NCI-H69 (cell line): ENCODE measurements at regions not wholly inside any gene's neighbourhood (a gene's known extent, or its start where the extent isn't known, plus 50 kb on each side); places are given as distances from the start of the nearest gene placed in this dataset.

Experiments used
- DNase-seq: peaks from one replicate; lab custom pipeline; 2025; lab: John Stamatoyannopoulos, UW

GRCh38 chr3:189557824-189558223 lies 73.4 kb upstream of the TP63 start:
- no peak for DNase-seq

GRCh38 chr3:189561256-189561655 lies 69.9 kb upstream of the TP63 start:
- DNase-seq, result no peak

- peak; percentile 7 for DNase-seq
Measured at GRCh38 chr3:189563853-189564563, 67.2 kb upstream of the TP63 start.

DNA sequence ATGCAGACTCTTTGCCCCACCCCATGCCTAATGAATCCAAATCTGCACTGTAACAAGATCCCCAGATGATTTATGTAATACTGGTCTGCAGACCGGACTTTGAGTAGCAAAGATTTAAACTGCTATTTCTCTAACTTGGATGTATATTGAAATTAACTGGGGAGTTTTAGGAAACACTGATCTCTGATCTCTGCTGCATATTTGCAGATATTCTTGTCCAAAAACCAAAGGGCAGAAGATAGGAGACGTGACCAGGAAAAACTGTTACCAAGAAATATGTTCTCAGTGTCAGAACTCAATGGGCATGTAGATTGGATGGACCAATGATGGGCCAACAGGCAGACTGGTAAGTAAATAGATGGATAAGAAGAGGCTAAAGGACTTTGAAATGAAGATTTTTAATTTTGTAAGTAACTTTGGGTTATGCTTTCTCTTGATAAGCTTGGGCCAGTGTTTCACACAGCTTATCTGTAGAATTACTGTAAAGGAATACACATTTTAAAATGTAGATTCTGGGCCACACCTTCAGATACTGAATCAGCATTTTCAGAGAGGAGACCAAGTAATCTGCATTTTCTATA lies 64.5 kb upstream of the TP63 start:
- no peak for DNase-seq

- no peak for DNase-seq
Measured at GRCh38 chr3:189567322-189567721, 63.9 kb upstream of the TP63 start.

- no peak for DNase-seq
Measured at GRCh38 chr3:189567766-189568420, 63.3 kb upstream of the TP63 start.

DNA sequence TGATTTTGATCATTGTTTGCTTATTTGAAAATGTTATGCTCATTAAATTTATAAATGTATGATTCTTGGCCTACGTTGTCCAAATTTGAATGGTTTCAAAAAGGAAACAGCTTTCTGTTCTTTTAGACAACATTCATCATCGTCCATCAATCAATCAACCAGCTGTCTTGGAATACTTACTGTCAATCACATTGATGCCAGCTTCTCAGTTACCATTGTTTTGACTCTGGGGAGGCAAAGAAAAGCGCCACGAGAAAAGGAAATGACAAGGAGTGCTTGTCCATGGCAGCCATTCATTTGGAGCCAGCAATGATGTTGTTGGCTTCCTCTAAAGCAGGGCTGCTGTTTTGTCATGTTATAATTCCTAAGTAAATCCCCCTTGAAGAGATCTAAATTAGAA lies 62.2 kb upstream of the TP63 start:
- DNase-seq, result no peak

DNA sequence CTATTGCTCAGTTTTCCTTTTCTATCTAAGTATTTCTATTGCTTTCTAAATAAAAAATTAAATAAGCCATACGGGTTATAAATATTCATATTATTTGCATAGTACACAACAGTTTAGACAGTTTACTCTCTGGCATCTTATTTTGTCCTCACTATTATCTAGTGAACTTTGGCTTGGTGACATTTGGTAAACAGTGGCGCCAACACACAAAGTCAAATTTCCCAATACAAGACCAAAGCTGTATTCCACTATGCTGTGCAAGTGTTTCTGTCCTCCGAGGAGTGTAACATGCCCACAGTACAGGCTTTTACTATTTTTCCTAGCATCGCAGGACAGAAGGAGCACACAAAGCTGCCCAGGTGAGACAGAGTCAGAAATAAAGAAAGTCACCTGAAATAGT lies 61.7 kb upstream of the TP63 start:
- no peak for DNase-seq

DNA sequence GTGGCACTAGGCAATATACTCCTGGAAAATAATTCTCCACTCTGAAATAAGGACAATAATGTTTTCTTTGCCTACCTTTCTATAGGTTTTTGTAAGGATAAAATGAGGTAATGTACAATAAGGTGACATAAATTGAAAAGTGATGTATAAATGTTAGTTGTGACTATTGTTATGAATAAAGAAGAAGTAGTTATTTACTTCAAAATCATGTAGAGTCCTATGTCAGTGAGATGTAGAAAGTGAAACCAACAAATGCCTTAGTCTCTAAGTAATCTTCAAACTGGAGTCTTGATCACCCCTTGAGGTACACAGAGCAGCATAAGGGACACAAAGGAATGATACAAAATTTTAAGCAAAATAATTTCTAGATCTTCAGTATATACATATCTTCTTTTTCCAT lies 60.3 kb upstream of the TP63 start:
- DNase-seq, result no peak

DNA sequence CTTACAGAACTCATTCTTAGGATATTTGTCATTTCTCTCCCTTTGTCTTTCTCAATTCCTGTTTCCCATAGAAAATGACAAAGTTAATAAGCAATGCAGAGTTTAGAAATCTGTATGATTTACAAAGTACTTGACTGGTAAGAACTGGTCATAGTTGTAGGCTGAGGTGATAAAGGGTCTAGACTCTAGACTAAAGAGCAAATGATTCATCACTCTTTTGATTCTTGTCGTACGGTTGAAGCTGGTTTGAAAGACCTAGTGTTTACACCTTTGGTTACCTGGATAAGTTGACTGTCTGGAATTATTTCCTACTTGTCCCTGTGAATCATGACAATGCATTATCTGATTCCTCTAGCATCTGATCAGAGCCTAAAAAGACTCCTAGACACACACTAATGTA lies 58.9 kb upstream of the TP63 start:
- DNase-seq, result peak; percentile 30

DNA sequence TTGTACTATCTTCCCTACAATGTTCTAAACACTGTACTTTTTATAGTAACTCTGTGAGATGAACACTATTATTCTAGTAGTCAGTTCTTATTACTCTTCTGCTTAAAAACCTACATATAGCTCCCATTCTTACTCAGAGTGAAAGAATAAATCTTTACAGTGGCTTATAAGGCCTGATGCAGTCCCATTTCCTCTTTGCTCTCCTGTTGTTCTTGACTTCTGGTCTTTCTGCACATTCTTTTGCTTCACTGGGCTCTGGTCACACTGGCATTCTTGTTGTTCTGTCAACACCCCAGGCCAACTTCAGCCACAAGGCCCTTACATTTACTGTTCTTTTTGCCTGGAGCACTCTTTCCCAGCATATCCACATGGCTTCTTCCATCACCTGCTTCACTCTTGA lies 58.2 kb upstream of the TP63 start:
- no peak for DNase-seq

DNA sequence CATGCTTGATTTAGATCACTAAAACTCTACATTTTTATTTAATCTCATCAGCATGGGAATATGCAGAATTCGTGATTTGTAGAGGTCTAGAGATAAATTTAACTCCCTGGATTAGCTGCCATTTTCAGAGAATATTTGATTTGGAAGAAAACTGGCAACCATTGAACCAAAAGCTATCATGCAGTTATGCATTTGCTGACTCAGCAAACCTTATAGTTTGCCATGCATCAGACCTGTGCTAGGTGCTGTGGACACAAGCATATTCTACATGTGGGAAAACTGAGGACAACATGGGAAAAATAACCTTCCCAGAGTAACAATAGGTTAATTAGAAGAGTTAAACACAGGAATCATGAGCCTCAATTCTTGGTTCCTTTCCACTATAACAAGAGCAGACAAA lies 54.7 kb upstream of the TP63 start:
- no peak for DNase-seq

- no peak for DNase-seq
Measured at GRCh38 chr3:189577050-189577951, 53.9 kb upstream of the TP63 start.

DNA sequence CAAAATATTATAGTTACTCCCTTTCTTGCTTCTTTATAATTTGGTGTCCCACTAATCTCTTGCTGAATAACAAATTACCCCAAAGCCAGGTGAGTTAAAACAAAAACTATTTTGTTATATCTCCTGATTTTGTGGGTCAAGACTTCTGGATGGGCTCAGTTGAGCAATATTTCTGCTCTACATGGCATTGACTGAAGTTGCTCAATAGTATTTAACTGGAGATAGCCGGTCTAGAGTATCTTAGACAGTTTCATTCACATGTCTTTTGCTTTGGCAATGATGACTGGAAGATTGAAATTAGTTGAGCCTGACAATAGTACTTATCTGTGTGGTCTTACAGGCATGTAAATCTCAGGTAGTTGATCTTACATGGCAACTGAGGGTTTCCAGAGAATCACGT lies 51.0 kb upstream of the TP63 start:
- no peak for DNase-seq
